HUES64 (cell line): ENCODE measurements at regions not wholly inside any gene's neighbourhood (a gene's known extent, or its start where the extent isn't known, plus 50 kb on each side); places are given as distances from the start of the nearest gene placed in this dataset.

Source experiments
- H3K27ac ChIP-seq: 2 replicates; pipeline ENCODE4 v1.7.0; 2013; ENCODE audit warnings: low read depth, low read length, inconsistent platforms
- H3K27me3 ChIP-seq: 2 replicates; pipeline ENCODE4 v1.6.1; 2013; ENCODE audit warnings: mild to moderate bottlenecking, low read length; ENCODE audit not compliant: insufficient read depth
- H3K36me3 ChIP-seq: 2 replicates; pipeline ENCODE4 v1.6.1; 2013; ENCODE audit warnings: mild to moderate bottlenecking, low read length; ENCODE audit not compliant: insufficient read depth
- H3K4me1 ChIP-seq: 2 replicates; pipeline ENCODE4 v1.6.1; 2013; ENCODE audit warnings: mild to moderate bottlenecking, low read length, moderate library complexity; ENCODE audit not compliant: insufficient read depth
- H3K4me3 ChIP-seq: 2 replicates; pipeline ENCODE4 v1.5.1; 2013; ENCODE audit warnings: mild to moderate bottlenecking, low read length, moderate library complexity
- H3K9ac ChIP-seq: 2 replicates; pipeline ENCODE4 v1.6.1; 2013; ENCODE audit warnings: mild to moderate bottlenecking, low read depth, low read length
- H3K9me3 ChIP-seq: 2 replicates; pipeline ENCODE4 v1.6.1; 2013; ENCODE audit warnings: low read depth, low read length; ENCODE audit not compliant: insufficient read depth
- WGBS: fragments of 150-250, 120-280 bp; methylation state at CpG from one replicate; pipeline ENCODE4 v1.1.7; 2013; ENCODE audit warnings: missing lambda C conversion rate; 5-methylcytosine and 5-hydroxymethylcytosine counted together

- Histone ChIP-seq H3K36me3 (no peaks in the 10 kb centered on the region), H3K27ac (no peak overlapping the region), H3K9ac (no peak overlapping the region), H3K9me3 (no peaks in the 10 kb centered on the region), H3K4me1 (no peaks in the 10 kb centered on the region), H3K4me3 (no peak overlapping the region), H3K27me3 (no peaks in the 10 kb centered on the region)
- 94% methylated on average over 6 of the region's 6 CpGs for WGBS
Observed at GRCh38 chr5:15056988-15057592, 185.5 kb upstream of the ANKH start.

GRCh38 chr5:15044521-15044920 is 172.9 kb upstream of the ANKH start:
- H3K27ac ChIP-seq: no peak overlapping the region
- H3K4me1 ChIP-seq: no peaks in the 10 kb centered on the region
- H3K9me3 ChIP-seq: no peaks in the 10 kb centered on the region
- no peak overlapping the region for H3K9ac ChIP-seq
- H3K4me3 ChIP-seq: no peak overlapping the region
- WGBS: 87% methylated on average over 3 of the region's 3 CpGs
- no peaks in the 10 kb centered on the region for H3K27me3 ChIP-seq
- no peaks in the 10 kb centered on the region for H3K36me3 ChIP-seq

GRCh38 chr5:15037247-15037908 is 165.8 kb upstream of the ANKH start:
- H3K4me3 ChIP-seq: no peak overlapping the region
- H3K9ac ChIP-seq: no peak overlapping the region
- 90% methylated on average over 2 of the region's 4 CpGs for WGBS
- peaks cover 3% of the 10 kb centered on the region; the same call in 1 of the 2 replicates for H3K9me3 ChIP-seq
- H3K27ac ChIP-seq: no peak overlapping the region
- H3K36me3 ChIP-seq: no peaks in the 10 kb centered on the region
- no peaks in the 10 kb centered on the region for H3K27me3 ChIP-seq
- no peaks in the 10 kb centered on the region for H3K4me1 ChIP-seq

- WGBS: 81% methylated on average over 5 of the region's 5 CpGs
- H3K27me3 ChIP-seq: peaks cover 9% of the 10 kb centered on the region
- H3K4me1 ChIP-seq: 0 out of 2 replicates have a peak, but pooled peaks cover 4% of the 10 kb centered on the region
- no peaks in the 10 kb centered on the region for H3K36me3 ChIP-seq
- H3K9me3 ChIP-seq: peaks cover 3% of the 10 kb centered on the region; the same call in 1 of the 2 replicates
- H3K27ac ChIP-seq: no peak overlapping the region
- H3K9ac ChIP-seq: no peak overlapping the region
- no peak overlapping the region for H3K4me3 ChIP-seq
Observed at GRCh38 chr5:15034379-15034778, 162.8 kb upstream of the ANKH start.

GRCh38 chr5:15031180-15031579 is 159.6 kb upstream of the ANKH start:
- Histone ChIP-seq H3K4me1 (peaks cover 15% of the 10 kb centered on the region), H3K36me3 (no peaks in the 10 kb centered on the region), H3K9me3 (no peaks in the 10 kb centered on the region), H3K27ac (no peak overlapping the region), H3K4me3 (no peak overlapping the region), H3K9ac (no peak overlapping the region), H3K27me3 (peaks cover 27% of the 10 kb centered on the region)
- whole genome bisulfite sequencing: 89% methylated on average over 1 of the region's 1 CpG

GRCh38 chr5:15027764-15028163 is 156.2 kb upstream of the ANKH start:
- Histone ChIP-seq H3K9ac (no peak overlapping the region), H3K4me1 (peaks cover 21% of the 10 kb centered on the region), H3K36me3 (no peaks in the 10 kb centered on the region), H3K27me3 (peaks cover 36% of the 10 kb centered on the region), H3K4me3 (no peak overlapping the region), H3K9me3 (no peaks in the 10 kb centered on the region), H3K27ac (no peak overlapping the region)

- Histone ChIP-seq H3K9me3 (no peaks in the 10 kb centered on the region), H3K4me1 (peaks cover 21% of the 10 kb centered on the region), H3K27ac (no peak overlapping the region), H3K9ac (no peak overlapping the region), H3K27me3 (peaks cover 36% of the 10 kb centered on the region), H3K36me3 (no peaks in the 10 kb centered on the region), H3K4me3 (no peak overlapping the region)
- 42% methylated on average over 6 of the region's 6 CpGs for WGBS
Observed at GRCh38 chr5:15026944-15027343, 155.4 kb upstream of the ANKH start.

GRCh38 chr5:15026011-15026893 is 154.7 kb upstream of the ANKH start:
- no peak overlapping the region for H3K9ac ChIP-seq
- no peak overlapping the region for H3K27ac ChIP-seq
- WGBS: 91% methylated on average over 9 of the region's 9 CpGs
- H3K4me3 ChIP-seq: no peak overlapping the region
- H3K9me3 ChIP-seq: no peaks in the 10 kb centered on the region
- no peaks in the 10 kb centered on the region for H3K36me3 ChIP-seq
- peaks cover 36% of the 10 kb centered on the region for H3K27me3 ChIP-seq
- H3K4me1 ChIP-seq: peaks cover 21% of the 10 kb centered on the region

GRCh38 chr5:15023846-15024245 is 152.3 kb upstream of the ANKH start:
- peaks cover 17% of the 10 kb centered on the region for H3K4me1 ChIP-seq
- peaks cover 21% of the 10 kb centered on the region for H3K27me3 ChIP-seq
- H3K9me3 ChIP-seq: no peaks in the 10 kb centered on the region
- no peak overlapping the region for H3K27ac ChIP-seq
- H3K36me3 ChIP-seq: no peaks in the 10 kb centered on the region
- H3K9ac ChIP-seq: no peak overlapping the region
- WGBS: 96% methylated on average over 5 of the region's 5 CpGs
- no peak overlapping the region for H3K4me3 ChIP-seq

GRCh38 chr5:15023266-15023665 is 151.7 kb upstream of the ANKH start:
- H3K27me3 ChIP-seq: peaks cover 16% of the 10 kb centered on the region
- no peak overlapping the region for H3K4me3 ChIP-seq
- no peak overlapping the region for H3K27ac ChIP-seq
- H3K9ac ChIP-seq: no peak overlapping the region
- WGBS: 100% methylated on average over 1 of the region's 1 CpG
- no peaks in the 10 kb centered on the region for H3K9me3 ChIP-seq
- peaks cover 17% of the 10 kb centered on the region for H3K4me1 ChIP-seq
- H3K36me3 ChIP-seq: no peaks in the 10 kb centered on the region
